ENCODE measurements at regions not wholly inside any gene's neighbourhood (a gene's known extent, or its start where the extent isn't known, plus 50 kb on each side); places are given as distances from the start of the nearest gene placed in this dataset.
A peak's percentile ranks its signal among the peaks of the same experiment; 100 is the strongest.
"Not testable (repeated sequence)": the region's sequence is repeated elsewhere in the genome, so short reads cannot be mapped to it uniquely, and the experiment has no call there.

GRCh38 chr2:183536714-183537113 lies 412.5 kb downstream of the NUP35 start:
- no peak for DNase-seq

- DNase-seq: no peak
These were observed 417.5 kb downstream of the NUP35 start for GRCh38 chr2:183541766-183542165.

GRCh38 chr2:183542606-183543005 lies 418.4 kb downstream of the NUP35 start:
- DNase-seq: no peak

- no peak for DNase-seq
These were observed 419.0 kb downstream of the NUP35 start for GRCh38 chr2:183543222-183543621.

GRCh38 chr2:183543731-183544130 lies 419.5 kb downstream of the NUP35 start:
- DNase-seq: no peak

- not testable (repeated sequence) for DNase-seq
These were observed 422.5 kb downstream of the NUP35 start for GRCh38 chr2:183546560-183547350.

GRCh38 chr2:183552716-183553115 lies 428.5 kb downstream of the NUP35 start:
- no peak for DNase-seq

- DNase-seq: no peak
These were observed 440.5 kb downstream of the NUP35 start for GRCh38 chr2:183564726-183565125.

- DNase-seq: no peak
These were observed 451.2 kb downstream of the NUP35 start for GRCh38 chr2:183575481-183575880.

- no peak for DNase-seq
These were observed 455.4 kb downstream of the NUP35 start for GRCh38 chr2:183579686-183580085.

- no peak for DNase-seq
These were observed 468.0 kb downstream of the NUP35 start for GRCh38 chr2:183592271-183592670.

- no peak for DNase-seq
These were observed 469.9 kb downstream of the NUP35 start for GRCh38 chr2:183594150-183594549.

- DNase-seq: no peak
These were observed 473.6 kb downstream of the NUP35 start for GRCh38 chr2:183597841-183598240.

GRCh38 chr2:183604065-183604464 lies 479.8 kb downstream of the NUP35 start:
- no peak for DNase-seq

GRCh38 chr2:183605440-183605839 lies 481.2 kb downstream of the NUP35 start:
- DNase-seq: no peak

GRCh38 chr2:183606022-183606717 lies 481.9 kb downstream of the NUP35 start:
- no peak for DNase-seq

GRCh38 chr2:183606718-183607085 lies 482.5 kb downstream of the NUP35 start:
- DNase-seq: no peak

GRCh38 chr2:183607995-183608394 lies 483.8 kb downstream of the NUP35 start:
- DNase-seq: no peak

- no peak for DNase-seq
These were observed 484.5 kb downstream of the NUP35 start for GRCh38 chr2:183608747-183609146.

GRCh38 chr2:183610724-183611123 lies 486.5 kb downstream of the NUP35 start:
- no peak for DNase-seq

- peak in 1 of 2 experiments; percentile 37 for DNase-seq
These were observed 490.7 kb downstream of the NUP35 start for GRCh38 chr2:183614799-183615435.

GRCh38 chr2:183623227-183623626 lies 499.0 kb downstream of the NUP35 start:
- DNase-seq: no peak

- no peak for DNase-seq
These were observed 506.7 kb downstream of the NUP35 start for GRCh38 chr2:183630964-183631363.

- DNase-seq: no peak
These were observed 531.9 kb downstream of the NUP35 start for GRCh38 chr2:183656121-183656520.
